ENCODE measurements at regions not wholly inside any gene's neighbourhood (a gene's known extent, or its start where the extent isn't known, plus 50 kb on each side); places are given as distances from the start of the nearest gene placed in this dataset.

DNA sequence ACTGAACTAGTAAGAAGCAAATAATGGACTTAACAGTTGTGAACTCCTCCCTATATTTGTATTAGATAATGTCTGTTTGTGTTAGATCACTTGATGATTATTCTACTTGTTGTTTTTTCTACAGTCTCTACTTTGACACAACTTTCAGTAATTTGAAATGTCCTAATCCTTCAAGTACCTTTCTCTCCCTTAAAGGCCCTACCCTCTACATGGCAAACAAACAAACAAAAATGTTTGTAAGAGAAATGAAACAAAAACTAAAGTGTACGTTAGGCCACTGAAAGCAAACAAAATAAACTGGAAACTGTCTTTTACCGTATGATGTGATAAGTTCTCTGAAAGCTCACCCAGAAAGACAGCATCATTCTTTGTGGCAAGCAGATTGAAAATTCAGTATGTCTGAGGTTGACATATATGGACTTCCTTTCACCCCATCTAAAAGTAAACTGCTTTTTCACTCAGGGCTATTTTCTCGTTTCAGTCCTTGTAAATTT lies 255.9 kb upstream of the SNX7 start (continued):
- TF ChIP-seq, protein P1, sequence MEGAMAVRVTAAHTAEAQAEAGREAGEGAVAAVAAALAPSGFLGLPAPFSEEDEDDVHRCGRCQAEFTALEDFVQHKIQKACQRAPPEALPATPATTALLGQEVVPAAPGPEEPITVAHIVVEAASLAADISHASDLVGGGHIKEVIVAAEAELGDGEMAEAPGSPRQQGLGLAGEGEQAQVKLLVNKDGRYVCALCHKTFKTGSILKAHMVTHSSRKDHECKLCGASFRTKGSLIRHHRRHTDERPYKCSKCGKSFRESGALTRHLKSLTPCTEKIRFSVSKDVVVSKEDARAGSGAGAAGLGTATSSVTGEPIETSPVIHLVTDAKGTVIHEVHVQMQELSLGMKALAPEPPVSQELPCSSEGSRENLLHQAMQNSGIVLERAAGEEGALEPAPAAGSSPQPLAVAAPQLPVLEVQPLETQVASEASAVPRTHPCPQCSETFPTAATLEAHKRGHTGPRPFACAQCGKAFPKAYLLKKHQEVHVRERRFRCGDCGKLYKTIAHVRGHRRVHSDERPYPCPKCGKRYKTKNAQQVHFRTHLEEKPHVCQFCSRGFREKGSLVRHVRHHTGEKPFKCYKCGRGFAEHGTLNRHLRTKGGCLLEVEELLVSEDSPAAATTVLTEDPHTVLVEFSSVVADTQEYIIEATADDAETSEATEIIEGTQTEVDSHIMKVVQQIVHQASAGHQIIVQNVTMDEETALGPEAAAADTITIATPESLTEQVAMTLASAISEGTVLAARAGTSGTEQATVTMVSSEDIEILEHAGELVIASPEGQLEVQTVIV (IDR thresholded peaks at IDR 0.05; ENCODE audit: borderline replicate concordance, partially characterized antibody) = no peak
- TF ChIP-seq YY1 (IDR thresholded peaks at IDR 0.05; ENCODE audit: low read depth, low read length) = no peak
- TF ChIP-seq SREBF2 (IDR thresholded peaks at IDR 0.05; ENCODE audit: low read length) = no peak
- TF ChIP-seq ZNF207 (IDR thresholded peaks at IDR 0.05; ENCODE audit: borderline replicate concordance) = no peak
- peak in 1 of 2 experiments; percentile 85; a peak in 2 of 4 replicates for TF ChIP-seq SRF (IDR thresholded peaks at IDR 0.05; ENCODE audit: low read depth in 2 of 2, low read length in 2 of 2)

DNA sequence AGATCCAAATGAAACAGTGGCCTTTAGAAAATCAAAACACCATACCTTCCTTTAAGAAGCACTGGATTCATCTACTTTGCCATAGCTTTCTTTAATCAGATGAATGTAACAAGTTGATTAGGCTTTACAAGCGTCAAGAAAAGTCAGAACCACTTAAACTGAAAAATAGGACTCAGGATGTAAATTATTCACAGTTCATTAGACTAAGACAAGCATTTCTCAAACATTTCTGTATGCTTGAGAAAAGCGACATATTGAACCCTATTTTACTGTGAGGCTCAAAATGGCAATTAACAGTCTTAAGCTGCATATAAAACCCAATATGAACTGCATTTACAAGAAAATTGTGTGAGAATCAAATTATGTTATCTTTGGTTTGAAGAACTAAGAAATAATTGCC lies 256.7 kb upstream of the SNX7 start:
- no TSS peak for BruUV-seq (replicated peaks)
- WGBS (ENCODE audit: insufficient coverage, insufficient replicate concordance, low lambda C conversion rate, missing lambda C conversion rate) = 45% methylated on average over 2 of the region's 2 CpGs
- Histone ChIP-seq H3K9me3 (replicated peaks; ENCODE audit: control insufficient read depth, insufficient read depth, low read length) (no peaks in the 10 kb centered on the region), H3K9ac (ENCODE audit: control insufficient read depth, insufficient read depth, low read length) (no peak overlapping the region), H2AFZ (ENCODE audit: control insufficient read depth, low read depth, low read length) (no peak overlapping the region), H3K4me1 (ENCODE audit: control insufficient read depth, insufficient read depth, low read length) (no peaks in the 10 kb centered on the region), H3K27ac (ENCODE audit: control insufficient read depth, insufficient read depth) (no peak overlapping the region), H3K4me3 (no peak overlapping the region), H4K20me1 (ENCODE audit: control insufficient read depth, insufficient read depth) (no peaks in the 10 kb centered on the region), H3K36me3 (ENCODE audit: control insufficient read depth in 2 of 2, insufficient read depth in 2 of 2, low read length in 1 of 2) (no peaks in the 10 kb centered on the region), H3K27me3 (replicated peaks in 1 of 2; ENCODE audit: control insufficient read depth in 2 of 2, insufficient read depth in 2 of 2, low read length in 1 of 2) (no peaks in the 10 kb centered on the region), H3K79me2 (ENCODE audit: control insufficient read depth, insufficient read depth, low read length) (no peaks in the 10 kb centered on the region), H3K4me2 (ENCODE audit: control insufficient read depth, insufficient read depth) (no peak overlapping the region)
- FAIRE-seq (no peak), DNase-seq (ENCODE audit: low read depth, low spot score) (no peak), ATAC-seq (no peak)
- intact Hi-C loops (cut with micrococcal nuclease; ENCODE audit: unreplicated experiment) (no loop called here), in situ Hi-C loops (cut with MboI) (no loop called here)
- ChIA-PET SMC1A (ENCODE audit: uncharacterized antibody, unreplicated experiment) (no interaction called here), RAD21 (ENCODE audit: unreplicated experiment) (no interaction called here), POLR2A (no interaction called here), CTCF (no interaction called here)
- TF ChIP-seq SREBF1 (IDR thresholded peaks at IDR 0.05; ENCODE audit: low read length) = no peak
- no peak for TF ChIP-seq ASH2L (IDR thresholded peaks at IDR 0.05; ENCODE audit: borderline replicate concordance, low read depth)
- no peak for TF ChIP-seq RAD51 (IDR thresholded peaks at IDR 0.05)
- TF ChIP-seq, protein P2, sequence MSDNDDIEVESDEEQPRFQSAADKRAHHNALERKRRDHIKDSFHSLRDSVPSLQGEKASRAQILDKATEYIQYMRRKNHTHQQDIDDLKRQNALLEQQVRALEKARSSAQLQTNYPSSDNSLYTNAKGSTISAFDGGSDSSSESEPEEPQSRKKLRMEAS (IDR thresholded peaks at IDR 0.05; ENCODE audit: low read depth, low read length) = no peak
- no peak for TF ChIP-seq SIX5 (IDR thresholded peaks at IDR 0.05; ENCODE audit: low read depth, low read length, severe bottlenecking)
- TF ChIP-seq RAD21 (IDR thresholded peaks at IDR 0.05; ENCODE audit: insufficient read depth, low read depth, low read length) = no peak
- no peak for TF ChIP-seq PAX5 (IDR thresholded peaks at IDR 0.05; ENCODE audit: borderline replicate concordance, low read depth, low read length)
- TF ChIP-seq NR2C1 (IDR thresholded peaks at IDR 0.05) = no peak
- TF ChIP-seq, protein P3, sequence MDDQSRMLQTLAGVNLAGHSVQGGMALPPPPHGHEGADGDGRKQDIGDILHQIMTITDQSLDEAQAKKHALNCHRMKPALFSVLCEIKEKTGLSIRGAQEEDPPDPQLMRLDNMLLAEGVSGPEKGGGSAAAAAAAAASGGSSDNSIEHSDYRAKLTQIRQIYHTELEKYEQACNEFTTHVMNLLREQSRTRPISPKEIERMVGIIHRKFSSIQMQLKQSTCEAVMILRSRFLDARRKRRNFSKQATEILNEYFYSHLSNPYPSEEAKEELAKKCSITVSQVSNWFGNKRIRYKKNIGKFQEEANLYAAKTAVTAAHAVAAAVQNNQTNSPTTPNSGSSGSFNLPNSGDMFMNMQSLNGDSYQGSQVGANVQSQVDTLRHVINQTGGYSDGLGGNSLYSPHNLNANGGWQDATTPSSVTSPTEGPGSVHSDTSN (IDR thresholded peaks at IDR 0.05; ENCODE audit: insufficient replicate concordance, low read depth, low read length) = no peak
- no peak for TF ChIP-seq TARDBP (IDR thresholded peaks at IDR 0.05; ENCODE audit: borderline replicate concordance)
- no peak for TF ChIP-seq CHD4 (IDR thresholded peaks at IDR 0.05)
- TF ChIP-seq SUZ12 (IDR thresholded peaks at IDR 0.05; ENCODE audit: unreplicated experiment) = no peak
- TF ChIP-seq CHD2 (IDR thresholded peaks at IDR 0.05; ENCODE audit: borderline replicate concordance, low read depth, low read length) = no peak
- no peak for TF ChIP-seq RELA (IDR thresholded peaks at IDR 0.05; ENCODE audit: borderline replicate concordance, partially characterized antibody)
- no peak for TF ChIP-seq BRCA1 (IDR thresholded peaks at IDR 0.05; ENCODE audit: low read depth, low read length)
- TF ChIP-seq BHLHE40 (IDR thresholded peaks at IDR 0.05; ENCODE audit: borderline replicate concordance in 1 of 2, low read depth in 2 of 2, low read length in 1 of 2) = no peak

Data from GM12878 (cell line).